GM12872 (cell line): ENCODE measurements at regions not wholly inside any gene's neighbourhood (a gene's known extent, or its start where the extent isn't known, plus 50 kb on each side); places are given as distances from the start of the nearest gene placed in this dataset.

ENCODE experiments used
- TF ChIP-seq, protein P1 (sequence below): IDR thresholded peaks from 3 replicates; pipeline ENCODE4 v1.5.1; 2011; ENCODE audit warnings: low read depth, mild to moderate bottlenecking, low read length, moderate library complexity; ENCODE audit not compliant: insufficient read depth

DNA sequence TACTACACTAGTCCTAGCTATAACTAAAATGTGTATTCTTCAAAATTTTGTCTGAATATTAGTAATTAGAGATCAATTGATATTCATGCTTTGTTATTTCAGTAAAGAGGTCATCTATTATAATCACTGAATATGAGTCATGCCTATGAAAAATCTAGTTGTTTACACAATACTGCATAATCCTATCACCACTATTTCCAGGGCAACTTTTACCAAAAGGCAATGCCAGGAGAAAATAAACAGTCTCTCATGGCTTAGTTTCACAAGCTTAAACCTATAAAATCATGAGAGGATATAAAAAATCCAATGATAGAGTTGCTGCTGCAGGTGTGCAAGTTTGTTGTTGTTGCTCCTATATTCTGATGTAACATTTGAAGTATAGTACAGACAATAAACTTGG is 149.9 kb upstream of the COL1A2 start:
- TF ChIP-seq, protein P1, sequence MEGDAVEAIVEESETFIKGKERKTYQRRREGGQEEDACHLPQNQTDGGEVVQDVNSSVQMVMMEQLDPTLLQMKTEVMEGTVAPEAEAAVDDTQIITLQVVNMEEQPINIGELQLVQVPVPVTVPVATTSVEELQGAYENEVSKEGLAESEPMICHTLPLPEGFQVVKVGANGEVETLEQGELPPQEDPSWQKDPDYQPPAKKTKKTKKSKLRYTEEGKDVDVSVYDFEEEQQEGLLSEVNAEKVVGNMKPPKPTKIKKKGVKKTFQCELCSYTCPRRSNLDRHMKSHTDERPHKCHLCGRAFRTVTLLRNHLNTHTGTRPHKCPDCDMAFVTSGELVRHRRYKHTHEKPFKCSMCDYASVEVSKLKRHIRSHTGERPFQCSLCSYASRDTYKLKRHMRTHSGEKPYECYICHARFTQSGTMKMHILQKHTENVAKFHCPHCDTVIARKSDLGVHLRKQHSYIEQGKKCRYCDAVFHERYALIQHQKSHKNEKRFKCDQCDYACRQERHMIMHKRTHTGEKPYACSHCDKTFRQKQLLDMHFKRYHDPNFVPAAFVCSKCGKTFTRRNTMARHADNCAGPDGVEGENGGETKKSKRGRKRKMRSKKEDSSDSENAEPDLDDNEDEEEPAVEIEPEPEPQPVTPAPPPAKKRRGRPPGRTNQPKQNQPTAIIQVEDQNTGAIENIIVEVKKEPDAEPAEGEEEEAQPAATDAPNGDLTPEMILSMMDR = no peak

DNA sequence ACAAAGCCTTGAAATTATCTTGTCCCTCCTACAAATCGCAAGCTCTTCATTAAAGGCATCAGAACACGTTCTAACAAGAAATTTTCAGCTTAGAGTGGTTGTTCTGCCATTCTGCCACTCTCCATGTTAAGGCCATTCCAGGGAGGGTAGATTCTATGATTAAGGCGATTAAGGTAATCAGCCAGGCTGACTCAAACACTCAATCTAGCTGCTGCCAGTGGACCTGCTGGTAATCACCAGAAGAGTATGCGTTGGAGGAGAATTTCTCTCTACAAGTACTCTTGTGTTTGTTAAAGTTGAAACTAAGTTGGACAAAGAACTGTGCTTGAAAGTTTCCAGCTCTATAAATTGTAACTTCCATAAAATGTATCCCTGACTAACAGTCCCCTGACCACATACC is 149.2 kb upstream of the COL1A2 start:
- TF ChIP-seq, protein P1 = no peak

DNA sequence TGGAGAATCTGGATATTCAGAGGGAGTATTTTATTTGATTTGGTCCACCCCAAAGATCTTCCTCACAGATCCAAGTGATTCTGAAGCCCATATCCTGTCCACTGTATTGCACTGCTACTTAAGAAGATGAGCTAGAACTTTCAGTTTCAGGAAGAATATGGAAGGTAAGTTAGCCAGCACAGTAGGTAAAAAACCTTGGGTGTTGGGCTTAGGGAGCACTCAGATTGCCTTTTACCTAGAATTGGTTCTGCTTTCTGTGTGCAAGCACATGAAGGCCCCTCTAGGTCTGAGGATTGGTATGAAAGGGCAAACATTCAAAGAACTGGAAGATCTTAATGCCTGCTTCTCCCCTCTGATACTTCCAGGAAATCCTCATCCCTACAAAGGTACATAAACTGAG is 146.7 kb upstream of the COL1A2 start:
- TF ChIP-seq, protein P1 = no peak

DNA sequence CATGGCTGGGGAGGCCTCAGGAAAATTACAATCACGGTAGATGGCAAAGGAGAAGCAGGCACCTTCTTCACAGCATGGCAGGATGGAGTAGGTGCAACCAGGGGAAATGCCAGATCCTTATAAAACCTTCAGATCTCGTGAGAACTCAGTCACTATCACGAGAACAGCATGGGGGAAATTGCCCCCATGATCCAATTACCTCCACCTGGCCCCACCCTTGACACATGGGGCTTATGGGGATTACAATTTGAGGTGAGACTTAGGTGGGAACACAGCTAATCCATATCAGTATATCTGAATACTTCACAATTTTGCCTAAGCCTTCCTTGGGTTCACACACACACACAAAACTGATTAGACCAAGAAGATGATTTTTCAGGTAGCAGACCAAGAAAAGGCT is 145.1 kb upstream of the COL1A2 start:
- TF ChIP-seq, protein P1 = no peak

DNA sequence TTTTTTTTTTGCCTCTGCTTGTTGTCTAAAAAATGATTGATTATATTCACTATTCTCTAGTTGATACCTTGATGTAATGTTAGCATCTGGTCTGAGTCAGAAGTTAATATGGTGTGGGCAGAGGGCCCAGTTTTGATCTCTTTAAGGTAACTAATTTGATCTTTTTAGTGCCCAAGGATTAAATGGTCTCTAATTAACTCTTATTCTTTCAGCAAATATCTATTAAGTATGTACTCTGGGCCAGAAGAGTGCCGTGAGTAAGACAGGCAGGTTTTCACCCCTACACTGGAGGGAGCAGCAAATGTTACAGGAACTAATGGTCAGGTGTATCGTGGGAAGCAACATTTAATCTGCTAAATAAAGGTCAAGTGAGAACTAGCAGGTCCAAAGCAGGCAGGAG is 144.6 kb upstream of the COL1A2 start:
- TF ChIP-seq, protein P1 = no peak

DNA sequence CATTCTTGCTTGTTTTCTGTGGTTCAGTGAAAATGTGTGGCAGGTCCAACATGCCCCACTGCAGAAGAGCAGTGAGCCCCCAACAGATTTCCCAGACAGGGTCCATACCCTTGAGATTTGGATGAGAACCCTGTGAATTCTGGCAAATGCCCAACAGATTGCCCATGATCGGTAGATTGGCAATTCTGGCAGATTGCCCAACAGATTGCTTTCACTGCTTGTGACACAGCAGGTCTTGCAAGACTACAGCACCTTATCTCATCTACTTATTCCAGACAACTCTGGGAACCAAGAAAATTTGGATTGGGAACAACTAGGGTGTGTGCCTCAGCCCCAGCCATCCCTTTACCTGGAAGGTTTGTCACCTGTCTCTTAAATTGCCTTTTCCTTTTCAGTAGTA is 143.7 kb upstream of the COL1A2 start:
- TF ChIP-seq, protein P1 = no peak

DNA sequence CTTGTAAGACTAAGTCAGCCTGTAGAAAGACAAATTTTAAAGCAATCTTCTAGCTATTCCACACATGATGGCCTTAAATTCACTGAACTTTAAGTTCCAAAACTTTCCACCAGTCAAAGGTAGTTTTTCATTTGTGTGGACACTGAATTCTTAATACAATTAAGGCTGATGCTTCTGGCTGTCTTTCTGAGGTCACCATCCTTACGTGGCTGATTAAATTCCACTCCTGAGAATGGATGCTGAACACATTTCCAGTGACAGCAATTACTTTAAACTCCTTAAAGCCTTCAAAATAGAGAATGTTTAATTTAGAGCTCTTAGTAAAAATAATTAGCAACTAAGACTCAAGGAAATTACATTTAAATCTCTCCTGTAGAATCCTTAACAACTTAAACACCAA is 142.6 kb upstream of the COL1A2 start:
- TF ChIP-seq, protein P1 = no peak

DNA sequence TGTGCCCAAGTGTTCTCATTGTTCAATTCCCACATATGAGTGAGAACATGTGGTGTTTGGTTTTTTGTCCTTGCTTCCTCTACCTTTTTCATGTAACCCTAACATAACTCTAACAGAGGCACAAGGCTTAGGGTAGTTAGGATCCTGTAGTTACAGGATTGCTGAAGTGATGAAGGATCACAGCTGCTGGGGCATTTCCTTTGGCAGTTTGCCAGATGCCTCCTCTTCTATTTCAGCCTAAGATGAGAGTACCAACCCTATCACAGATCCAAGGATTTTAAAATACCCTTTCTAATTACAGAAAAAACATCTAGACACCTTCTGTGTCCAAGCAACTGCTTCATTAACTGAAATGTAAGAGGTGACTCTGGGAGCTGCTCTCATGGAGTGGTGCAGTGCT is 141.7 kb upstream of the COL1A2 start:
- TF ChIP-seq, protein P1 = no peak
